HepG2 (cell line): ENCODE measurements at regions not wholly inside any gene's neighbourhood (a gene's known extent, or its start where the extent isn't known, plus 50 kb on each side); places are given as distances from the start of the nearest gene placed in this dataset.

Experiments used
- ARID3A ChIP-seq: IDR thresholded peaks from 2 replicates; pipeline ENCODE4 v1.6.1; 2012; ENCODE audit warnings: low read depth, low read length, improper control_type of control experiment
- ARID4A ChIP-seq: sonication (generic); formaldehyde crosslinking; IDR thresholded peaks from 2 replicates; pipeline ENCODE4 v1.5.0; 2020; ENCODE audit warnings: mild to moderate bottlenecking, missing genetic modification reagents, borderline replicate concordance
- ATF1 ChIP-seq: IDR thresholded peaks from 2 replicates; pipeline ENCODE4 v1.6.1; 2016; ENCODE audit warnings: mild to moderate bottlenecking, control low read depth
- ATF3 ChIP-seq: sonication (generic); formaldehyde crosslinking; IDR thresholded peaks from 2 replicates; pipeline ENCODE4 v1.4.0; 2020; ENCODE audit warnings: missing genetic modification reagents
- CBX1 ChIP-seq: IDR thresholded peaks from one replicate; pipeline ENCODE4 v1.6.1; 2016; ENCODE audit warnings: antibody characterized with exemption, low read depth
- CHCHD3 ChIP-seq: sonication (generic); formaldehyde crosslinking; IDR thresholded peaks from 2 replicates; pipeline ENCODE4 v1.8.0; 2022; ENCODE audit warnings: mild to moderate bottlenecking, missing genetic modification reagents, moderate library complexity
- DNMT1 ChIP-seq: sonication (generic); formaldehyde crosslinking; IDR thresholded peaks from 2 replicates; pipeline ENCODE4 v1.5.1; 2020; ENCODE audit warnings: mild to moderate bottlenecking, missing genetic modification reagents
- IKZF1 ChIP-seq: fragments of 450-650 bp; IDR thresholded peaks from 2 replicates; pipeline ENCODE4 v1.7.1; 2016
- MIER3 ChIP-seq: IDR thresholded peaks from 2 replicates; pipeline ENCODE4 v1.6.1; 2016; ENCODE audit warnings: missing compliant biosample characterization, borderline replicate concordance
- NFIC ChIP-seq: IDR thresholded peaks from 2 replicates; pipeline ENCODE4 v1.6.1; 2012; ENCODE audit warnings: mild to moderate bottlenecking, low read length, inconsistent platforms
- PCBP1 ChIP-seq: fragments of 200-400 bp; formaldehyde crosslinking; IDR thresholded peaks from 2 replicates; pipeline ENCODE4 v1.6.1; 2017; ENCODE audit warnings: mild to moderate bottlenecking, low read depth, low read length, borderline replicate concordance
- RAD21 ChIP-seq: fragments of 450-650 bp; formaldehyde crosslinking; IDR thresholded peaks from 2 replicates; pipeline ENCODE4 v1.5.0; 2020; ENCODE audit warnings: mild to moderate bottlenecking
- TAF1 ChIP-seq: sonication (generic); formaldehyde crosslinking; IDR thresholded peaks from 2 replicates; pipeline ENCODE4 v1.4.0; 2020; ENCODE audit warnings: missing genetic modification reagents
- THAP8 ChIP-seq: sonication (generic); formaldehyde crosslinking; IDR thresholded peaks from 2 replicates; pipeline ENCODE4 v1.5.1; 2020; ENCODE audit warnings: missing genetic modification reagents, mild to moderate bottlenecking, borderline replicate concordance
- WIZ ChIP-seq: sonication (generic); formaldehyde crosslinking; IDR thresholded peaks from 2 replicates; pipeline ENCODE4 v1.5.1; 2020; ENCODE audit warnings: mild to moderate bottlenecking, missing genetic modification reagents
- ZNF296 ChIP-seq: sonication (generic); formaldehyde crosslinking; conservative IDR thresholded peaks from 2 replicates; pipeline ENCODE4 v1.5.0; 2020; ENCODE audit warnings: mild to moderate bottlenecking, missing genetic modification reagents
- ZNF550 ChIP-seq: sonication (generic); formaldehyde crosslinking; IDR thresholded peaks from 2 replicates; pipeline ENCODE4 v1.4.0; 2020; ENCODE audit warnings: mild to moderate bottlenecking, missing genetic modification reagents, borderline replicate concordance
- ZNF552 ChIP-seq: sonication (generic); formaldehyde crosslinking; IDR thresholded peaks from 2 replicates; pipeline ENCODE4 v1.9.0; 2022; ENCODE audit warnings: missing genetic modification reagents, mild to moderate bottlenecking, borderline replicate concordance
- ZNF652 ChIP-seq: IDR thresholded peaks from 2 replicates; pipeline ENCODE4 v1.6.1; 2016; ENCODE audit warnings: low read depth, borderline replicate concordance
- ZNF670 ChIP-seq: sonication (generic); formaldehyde crosslinking; IDR thresholded peaks from 2 replicates; pipeline ENCODE4 v1.8.0; 2022; ENCODE audit warnings: mild to moderate bottlenecking, missing genetic modification reagents, borderline replicate concordance
- ZNF674 ChIP-seq: sonication (generic); formaldehyde crosslinking; IDR thresholded peaks from 2 replicates; pipeline ENCODE4 v1.5.0; 2020; ENCODE audit warnings: low read depth, mild to moderate bottlenecking, missing genetic modification reagents
- ZNF761 ChIP-seq: sonication (generic); formaldehyde crosslinking; conservative IDR thresholded peaks from 2 replicates; pipeline ENCODE4 v1.4.0; 2020; ENCODE audit warnings: mild to moderate bottlenecking, missing genetic modification reagents
- ZNF891 ChIP-seq: sonication (generic); formaldehyde crosslinking; IDR thresholded peaks from 2 replicates; pipeline ENCODE4 v1.5.0; 2020; ENCODE audit warnings: mild to moderate bottlenecking, missing genetic modification reagents
- ZSCAN21 ChIP-seq: sonication (generic); formaldehyde crosslinking; IDR thresholded peaks from 2 replicates; pipeline ENCODE4 v1.8.0; 2022; ENCODE audit warnings: mild to moderate bottlenecking, missing genetic modification reagents, moderate library complexity, borderline replicate concordance

GRCh38 chr12:132426349-132427173 lies 63.4 kb upstream of the FBRSL1 start (continued):
- TF ChIP-seq ZNF670, result peak; percentile 83; the same call in 1 of the 2 replicates
- peak; percentile 92; the same call in 1 of the 2 replicates for TF ChIP-seq ZNF296 (CRISPR knock-in tag)
- TF ChIP-seq ZNF761 (CRISPR knock-in tag), result peak; percentile 77; the same call in 1 of the 2 replicates
- TF ChIP-seq ZSCAN21, result peak; percentile 74; the same call in 1 of the 2 replicates
- TF ChIP-seq CBX1, result peak; percentile 54
- no peak for TF ChIP-seq IKZF1
- TF ChIP-seq CHCHD3 (CRISPR knock-in tag), result no peak
- no peak for TF ChIP-seq WIZ
- TF ChIP-seq PCBP1, result no peak
- 0 out of 2 replicates have a peak, but pooled peaks have one; percentile 8 for TF ChIP-seq ATF3 (CRISPR knock-in tag)
- TF ChIP-seq ZNF652 (CRISPR knock-in tag), result no peak
- TF ChIP-seq ARID4A (CRISPR knock-in tag), result peak; percentile 69
- TF ChIP-seq ARID3A, result no peak
- no peak for TF ChIP-seq DNMT1
- no peak; the same call in 1 of the 2 replicates for TF ChIP-seq ZNF552 (CRISPR knock-in tag)
- TF ChIP-seq MIER3, result peak; percentile 70; the same call in 1 of the 2 replicates
- TF ChIP-seq THAP8, result 0 out of 2 replicates have a peak, but pooled peaks have one; percentile 50
- no peak for TF ChIP-seq TAF1
- TF ChIP-seq ZNF891 (CRISPR knock-in tag), result 0 out of 2 replicates have a peak, but pooled peaks have one; percentile 49
- TF ChIP-seq ZNF674 (CRISPR knock-in tag), result no peak
- no peak for TF ChIP-seq ATF1 (CRISPR knock-in tag)
- TF ChIP-seq RAD21 (CRISPR knock-in tag), result no peak
- TF ChIP-seq NFIC, result no peak
- no peak for TF ChIP-seq ZNF550 (CRISPR knock-in tag)
